ENCODE measurements at regions not wholly inside any gene's neighbourhood (a gene's known extent, or its start where the extent isn't known, plus 50 kb on each side); places are given as distances from the start of the nearest gene placed in this dataset.

DNA sequence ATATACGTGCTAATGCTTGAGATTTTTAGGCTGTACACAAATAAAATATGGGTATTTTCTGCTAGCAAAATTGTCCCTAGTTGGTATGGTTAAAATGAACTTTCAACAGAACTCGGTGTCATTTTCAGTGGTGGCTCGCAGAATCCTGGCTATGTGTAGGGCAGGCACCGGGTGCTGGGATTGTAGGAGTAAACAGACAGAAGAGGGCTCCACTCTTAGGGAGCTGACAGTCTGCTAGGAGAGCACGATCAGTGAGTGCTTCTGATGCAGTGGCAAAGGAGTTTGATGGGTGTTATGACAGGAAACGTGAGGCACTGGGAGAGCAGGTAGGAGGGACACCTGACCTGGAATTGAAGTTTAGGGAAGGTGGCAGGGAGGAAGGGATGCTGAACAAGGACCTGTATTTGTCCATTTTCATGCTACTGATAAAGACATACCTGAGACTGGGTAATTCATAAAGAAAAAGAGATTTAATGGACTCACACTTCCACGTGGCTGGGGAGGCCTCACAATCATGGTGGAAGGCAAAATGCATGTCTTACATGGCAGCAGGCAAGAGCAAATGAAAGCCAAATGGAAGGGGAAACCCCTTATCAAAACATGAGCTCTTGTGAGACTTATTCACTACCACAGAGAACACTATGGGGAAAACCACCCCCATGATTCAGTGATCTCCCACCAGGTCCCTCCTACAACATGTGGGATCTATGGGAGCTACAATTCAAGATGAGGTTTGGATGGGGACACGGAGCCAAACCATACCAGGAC is 105.4 kb upstream of the LCLAT1 start:
- no peak for DNase-seq (ENCODE audit: low read depth in 2 of 2)

DNA sequence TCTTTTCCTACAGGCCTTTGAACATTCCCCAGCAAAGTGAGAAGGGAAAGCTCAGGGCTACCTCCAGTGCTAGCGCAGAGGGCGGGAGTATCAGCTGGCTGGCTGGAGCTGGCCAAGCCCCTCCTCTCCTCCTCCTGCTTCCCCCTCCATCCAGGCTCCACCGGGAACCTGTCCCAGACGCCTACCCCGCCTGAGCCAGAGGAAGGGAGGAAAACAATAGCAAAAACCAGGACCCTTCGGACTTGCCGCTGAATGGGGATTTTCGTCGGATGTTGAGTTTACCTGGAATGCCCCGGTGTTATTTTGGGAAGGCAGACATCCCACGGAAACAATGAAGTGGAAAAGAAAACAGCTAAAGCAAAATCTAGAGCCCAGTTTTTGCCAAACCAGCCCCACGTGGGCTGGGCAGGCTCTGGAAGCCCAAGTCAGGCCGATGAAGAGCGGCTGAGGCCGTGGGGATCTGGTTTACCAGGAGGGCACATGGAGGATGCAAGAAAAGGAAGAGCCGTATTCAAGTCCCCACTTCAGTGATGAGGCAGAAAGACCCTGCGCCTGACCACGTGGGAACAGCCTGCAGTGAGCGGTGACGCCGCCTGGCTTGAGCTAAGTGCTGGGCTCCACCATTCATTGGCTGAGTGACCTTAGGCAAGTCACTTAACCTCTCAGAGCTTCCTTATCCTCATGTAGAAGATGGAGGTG is 100.4 kb upstream of the LCLAT1 start:
- no peak for DNase-seq (ENCODE audit: low read depth in 2 of 2)

DNA sequence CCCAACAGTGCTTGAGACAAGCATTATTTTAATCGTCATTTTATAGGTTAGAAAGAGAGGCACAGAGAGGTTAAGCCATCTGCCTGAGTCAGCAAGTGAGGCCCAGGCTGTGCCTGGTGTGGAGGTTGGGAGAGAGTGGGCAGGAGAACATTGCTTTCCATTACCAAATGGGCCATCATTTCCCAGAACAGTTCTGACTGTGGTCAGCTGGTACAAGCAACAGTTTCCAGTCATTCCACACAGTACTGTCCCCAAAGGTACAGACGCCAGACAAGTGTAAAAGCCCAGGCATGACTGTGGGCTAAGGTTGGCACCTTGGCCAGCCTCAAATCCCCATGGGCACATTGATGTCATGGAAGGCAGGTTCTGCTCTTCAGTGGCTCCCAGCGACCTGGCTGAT is 98.2 kb upstream of the LCLAT1 start:
- DNase-seq (ENCODE audit: low read depth in 2 of 2): no peak

- DNase-seq (ENCODE audit: low read depth in 2 of 2): no peak
Observed at GRCh38 chr2:30349691-30350090, 97.4 kb upstream of the LCLAT1 start.

GRCh38 chr2:30351116-30351515 is 95.9 kb upstream of the LCLAT1 start:
- DNase-seq (ENCODE audit: low read depth in 2 of 2): no peak

GRCh38 chr2:30351949-30352348 is 95.1 kb upstream of the LCLAT1 start:
- no peak for DNase-seq (ENCODE audit: low read depth in 2 of 2)

DNA sequence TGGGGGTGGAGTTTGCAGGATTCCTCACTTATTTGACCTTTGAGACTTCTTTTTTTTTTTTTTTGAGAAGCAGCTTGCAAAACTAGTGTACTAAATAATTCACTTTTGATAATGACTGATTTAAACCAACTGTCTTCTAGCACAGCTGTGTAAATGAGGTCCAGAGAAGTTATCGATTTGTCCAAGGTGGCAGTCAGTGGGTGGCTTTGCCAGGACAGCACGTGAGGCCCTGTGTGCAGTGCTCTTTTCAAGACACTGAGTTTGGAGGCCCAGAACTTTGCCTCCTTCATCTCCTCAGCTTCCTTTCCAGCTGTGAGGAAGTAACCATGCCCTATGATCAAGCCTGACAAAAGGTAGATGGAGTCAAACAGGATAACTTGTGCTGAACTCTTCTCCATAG is 92.9 kb upstream of the LCLAT1 start:
- DNase-seq (ENCODE audit: low read depth in 2 of 2): no peak

- DNase-seq (ENCODE audit: low read depth in 2 of 2): no peak
Observed at GRCh38 chr2:30354621-30355020, 92.4 kb upstream of the LCLAT1 start.

DNA sequence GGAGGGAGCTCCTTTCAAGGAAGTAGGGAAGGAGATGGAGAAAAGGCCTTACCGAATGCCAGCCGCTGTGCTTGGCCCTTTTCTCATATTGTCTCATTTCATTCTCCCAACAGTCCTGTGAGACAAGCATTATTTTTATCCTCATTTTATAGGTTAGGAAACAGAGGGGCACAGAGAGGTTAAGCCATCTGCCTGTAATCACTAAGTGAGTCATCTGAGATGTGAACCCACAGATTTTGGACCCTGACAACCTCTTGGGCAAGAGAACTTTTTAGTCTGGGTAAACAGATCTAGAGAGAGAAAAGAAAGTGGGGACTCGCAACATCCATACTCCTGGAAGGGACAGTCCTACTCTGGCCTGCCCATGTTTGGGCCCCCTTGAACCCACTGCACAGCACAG is 91.7 kb upstream of the LCLAT1 start:
- DNase-seq (ENCODE audit: low read depth in 2 of 2): no peak

DNA sequence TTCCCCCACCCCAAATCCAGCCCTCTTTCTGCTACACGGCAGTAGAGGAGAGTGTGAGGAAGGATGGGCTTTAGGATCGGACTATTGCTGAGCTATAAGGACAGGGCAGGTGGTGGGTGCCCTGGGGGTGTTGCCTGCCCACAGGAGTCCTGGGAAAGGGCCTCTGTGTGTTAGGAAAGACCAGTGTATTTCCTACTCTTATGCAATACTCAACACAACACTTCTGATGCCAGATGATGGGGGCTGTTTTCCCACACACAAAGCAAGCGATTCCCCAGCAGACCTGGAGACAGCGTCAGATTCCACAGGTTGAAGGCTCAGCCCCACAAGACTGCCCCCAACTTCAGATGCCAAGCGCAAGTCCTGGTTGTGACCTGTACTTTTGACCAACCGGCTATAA is 91.0 kb upstream of the LCLAT1 start:
- no peak for DNase-seq (ENCODE audit: low read depth in 2 of 2)

DNA sequence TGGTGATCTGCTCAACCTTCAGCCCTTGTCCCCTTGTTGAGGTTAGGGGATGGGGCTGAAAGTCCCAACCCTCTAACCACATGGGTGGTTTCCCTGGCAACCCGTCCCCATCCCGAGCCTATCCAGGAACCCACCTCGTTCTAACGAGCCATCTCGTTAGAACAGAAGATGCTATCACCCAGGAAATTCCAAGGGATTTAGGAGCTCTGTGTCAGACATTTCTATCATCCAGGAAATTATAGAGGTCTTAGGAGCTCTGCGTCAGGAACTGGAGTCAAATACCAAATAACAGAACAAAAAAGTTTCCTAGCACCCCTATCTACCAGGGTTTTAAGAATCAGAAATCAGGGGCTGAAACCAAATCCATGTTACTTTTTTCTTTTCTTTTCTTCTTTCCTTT is 90.3 kb upstream of the LCLAT1 start:
- DNase-seq (ENCODE audit: low read depth in 2 of 2): no peak

GRCh38 chr2:30358351-30358750 is 88.7 kb upstream of the LCLAT1 start:
- no peak for DNase-seq (ENCODE audit: low read depth in 2 of 2)

DNA sequence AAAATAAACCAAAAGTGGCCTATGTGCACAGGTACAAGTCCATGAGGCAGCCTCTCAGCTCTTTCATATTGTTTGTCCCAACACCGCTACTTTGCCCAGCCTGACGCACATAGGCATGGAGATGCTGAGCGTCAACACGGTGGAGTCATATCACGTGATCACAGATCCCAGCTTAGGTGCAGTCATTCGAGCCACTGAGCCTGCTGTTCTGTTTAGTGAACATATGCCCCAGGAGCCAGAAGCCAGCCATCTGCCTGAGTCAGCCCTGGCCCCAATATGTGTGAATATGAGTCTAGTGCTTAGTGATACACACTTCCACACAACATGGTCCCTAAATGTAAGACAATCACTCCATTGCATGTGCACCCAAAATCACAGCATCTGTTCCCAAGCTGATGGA is 88.2 kb upstream of the LCLAT1 start:
- DNase-seq (ENCODE audit: low read depth in 2 of 2): no peak

DNA sequence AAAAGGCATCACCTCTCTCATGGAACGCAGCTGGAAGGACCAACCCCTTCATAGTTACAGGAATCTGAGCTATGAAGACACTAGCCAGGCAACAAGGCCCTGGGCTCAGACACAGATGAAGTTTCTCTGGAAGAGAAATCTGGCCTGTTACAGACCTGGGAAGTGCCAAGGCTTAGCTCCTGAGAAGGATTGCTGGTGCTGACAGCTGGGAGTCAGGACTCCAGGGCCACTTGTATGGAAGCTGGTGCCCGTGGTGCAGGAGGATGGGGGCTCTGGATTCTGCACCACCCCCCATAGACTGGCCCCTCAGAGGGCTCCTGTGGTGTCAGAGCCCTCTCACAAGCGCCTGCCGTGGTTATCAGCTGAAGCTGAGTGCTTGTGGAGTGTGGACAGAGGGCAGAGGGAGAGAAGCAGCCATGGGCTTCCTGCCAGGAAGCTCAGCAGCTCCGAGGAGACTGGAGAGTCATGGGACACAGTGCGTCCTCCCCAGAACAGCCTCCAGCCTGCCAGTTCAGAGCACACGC is 87.3 kb upstream of the LCLAT1 start:
- DNase-seq (ENCODE audit: low read depth in 2 of 2): no peak

- no peak for DNase-seq (ENCODE audit: low read depth in 2 of 2)
Observed at GRCh38 chr2:30361751-30362394, 85.2 kb upstream of the LCLAT1 start.

DNA sequence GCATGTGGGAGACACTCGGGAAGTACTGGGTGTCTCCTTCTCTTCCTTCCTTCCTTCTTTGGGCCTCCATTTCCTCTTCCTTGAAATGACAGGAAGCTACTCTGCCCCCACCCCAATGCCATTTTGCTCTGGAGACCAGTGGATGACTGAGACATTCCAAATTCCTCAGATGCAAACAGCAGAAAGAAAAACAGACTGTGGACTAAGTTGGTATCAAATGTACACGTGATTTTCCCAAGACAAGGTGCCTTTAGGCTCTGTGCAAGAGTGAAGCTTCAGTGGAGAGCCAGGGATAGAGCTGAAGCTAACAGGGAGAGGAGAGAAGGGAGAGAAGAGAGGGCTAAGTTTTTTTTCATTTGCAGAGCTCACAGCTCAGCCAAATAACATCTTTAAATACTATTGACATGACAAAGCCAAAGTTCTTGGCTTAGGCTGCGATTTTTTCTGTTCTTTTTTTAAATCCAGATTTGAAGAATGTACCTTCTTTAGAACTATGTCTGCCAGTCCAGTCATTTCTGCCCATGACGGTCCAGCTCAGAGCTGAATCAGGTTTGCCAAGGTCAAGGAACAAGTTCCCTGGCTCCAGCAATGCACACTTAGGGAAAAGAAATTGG is 84.5 kb upstream of the LCLAT1 start:
- DNase-seq (ENCODE audit: low read depth in 2 of 2): no peak

- no peak for DNase-seq (ENCODE audit: low read depth in 2 of 2)
Observed at GRCh38 chr2:30363406-30363805, 83.6 kb upstream of the LCLAT1 start.

GRCh38 chr2:30365201-30365600 is 81.8 kb upstream of the LCLAT1 start:
- DNase-seq (ENCODE audit: low read depth in 2 of 2): no peak

DNA sequence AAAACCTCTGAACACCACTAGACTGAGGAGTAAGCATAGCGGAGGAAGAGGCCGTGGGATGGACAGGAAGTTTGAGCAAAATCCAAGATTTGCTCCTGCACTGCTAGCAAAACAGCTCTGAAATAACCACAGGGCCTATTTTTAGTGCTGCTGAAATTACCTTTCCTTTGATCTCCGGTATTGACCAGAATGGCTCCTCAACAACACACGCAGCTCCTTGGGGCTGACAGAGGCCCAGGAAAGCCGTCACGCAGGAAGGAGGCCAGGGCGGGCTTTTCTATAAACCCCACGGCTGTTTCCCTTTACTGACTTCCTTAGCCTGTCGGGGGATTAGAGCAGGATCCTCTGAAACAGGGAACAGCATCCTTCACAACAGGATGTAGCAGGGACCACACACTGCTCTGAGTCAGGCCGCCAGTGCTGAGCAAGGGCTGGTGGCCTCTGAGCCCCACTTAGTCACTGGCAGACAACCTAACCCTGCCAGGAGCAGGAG is 80.8 kb upstream of the LCLAT1 start:
- DNase-seq (ENCODE audit: low read depth in 2 of 2): no peak

DNA sequence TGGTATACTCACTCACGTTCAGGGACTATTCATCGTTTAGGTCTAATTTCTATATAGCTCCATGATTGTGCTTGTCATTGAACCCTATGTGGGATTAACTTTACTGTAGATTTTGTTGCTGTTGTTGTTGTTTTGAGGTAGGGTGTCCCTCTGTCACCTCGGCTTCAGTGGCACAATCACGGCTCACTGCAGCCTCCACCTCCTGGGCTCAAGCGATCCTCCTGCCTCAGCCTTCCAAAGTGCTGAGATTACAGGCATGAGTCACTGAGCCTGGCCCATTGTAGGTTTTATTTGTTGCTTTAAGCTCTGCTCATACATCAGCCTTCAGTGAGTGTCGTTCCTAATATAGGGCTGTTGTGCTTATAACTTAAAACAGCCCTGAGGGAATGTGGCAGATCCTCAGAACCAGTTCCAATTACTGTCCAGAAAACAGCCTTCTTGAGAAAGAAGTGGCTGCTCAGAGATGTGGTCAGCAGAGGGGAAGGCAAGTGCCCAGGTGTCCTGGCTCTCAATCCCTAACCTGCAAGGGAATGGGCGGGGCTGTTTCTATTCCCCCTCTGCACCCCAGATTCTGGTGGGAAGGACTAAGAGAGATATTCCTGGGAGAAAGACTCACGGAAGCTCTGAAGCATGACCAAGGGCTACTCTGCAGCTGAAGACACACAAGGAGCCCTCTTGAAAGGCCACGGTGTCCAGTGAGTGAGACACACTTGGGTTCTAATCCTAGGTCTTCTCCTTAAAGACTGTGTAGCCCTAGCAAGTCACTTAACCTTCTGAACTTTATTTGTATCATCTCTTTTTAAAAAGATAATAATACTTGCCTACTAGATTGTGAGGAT is 79.6 kb upstream of the LCLAT1 start:
- DNase-seq (ENCODE audit: low read depth in 2 of 2): no peak

GRCh38 chr2:30368258-30368657 is 78.8 kb upstream of the LCLAT1 start:
- peak in 1 of 2 experiments; percentile 53 for DNase-seq (ENCODE audit: low read depth in 2 of 2)
